ENCODE measurements at regions not wholly inside any gene's neighbourhood (a gene's known extent, or its start where the extent isn't known, plus 50 kb on each side); places are given as distances from the start of the nearest gene placed in this dataset.

DNA sequence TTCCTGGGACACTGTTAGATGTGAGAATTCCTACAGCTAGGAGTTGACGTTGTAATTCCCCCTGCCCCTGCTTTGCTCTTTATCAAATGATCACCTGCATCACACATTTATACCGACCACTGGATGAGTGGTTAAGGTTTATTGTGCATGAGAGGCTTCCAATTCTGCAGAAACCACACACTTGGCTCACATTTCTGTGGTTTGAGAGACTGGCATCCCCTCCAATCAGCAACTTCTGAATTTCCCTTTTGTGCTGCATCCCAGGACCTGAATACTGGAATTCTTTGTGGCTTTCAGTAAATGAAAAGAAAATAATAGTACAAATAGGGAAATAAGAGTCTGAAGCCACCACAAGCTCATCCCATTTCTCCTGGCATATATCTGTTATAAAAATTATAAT is 628.7 kb upstream of the PIK3C3 start:
- DNase-seq: no peak

DNA sequence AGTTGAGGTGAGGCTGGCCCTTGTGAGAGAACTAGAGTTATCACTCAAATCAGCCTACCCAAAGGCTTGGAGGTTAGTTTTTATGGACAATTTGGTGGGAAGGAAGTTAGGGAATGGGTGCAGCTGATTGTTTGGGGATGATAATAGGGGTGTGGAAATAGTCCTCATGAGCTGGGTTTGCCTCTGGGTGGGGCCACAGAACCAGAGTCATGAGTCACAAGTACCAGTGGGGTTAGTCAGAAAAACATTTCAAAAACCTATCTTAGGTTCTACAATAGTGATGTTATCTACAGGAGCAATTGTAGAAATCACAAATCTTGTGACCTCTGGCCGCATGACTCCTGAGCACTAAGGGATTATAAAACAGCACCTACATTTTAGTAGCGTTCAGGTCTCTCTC is 630.1 kb upstream of the PIK3C3 start:
- DNase-seq: no peak

DNA sequence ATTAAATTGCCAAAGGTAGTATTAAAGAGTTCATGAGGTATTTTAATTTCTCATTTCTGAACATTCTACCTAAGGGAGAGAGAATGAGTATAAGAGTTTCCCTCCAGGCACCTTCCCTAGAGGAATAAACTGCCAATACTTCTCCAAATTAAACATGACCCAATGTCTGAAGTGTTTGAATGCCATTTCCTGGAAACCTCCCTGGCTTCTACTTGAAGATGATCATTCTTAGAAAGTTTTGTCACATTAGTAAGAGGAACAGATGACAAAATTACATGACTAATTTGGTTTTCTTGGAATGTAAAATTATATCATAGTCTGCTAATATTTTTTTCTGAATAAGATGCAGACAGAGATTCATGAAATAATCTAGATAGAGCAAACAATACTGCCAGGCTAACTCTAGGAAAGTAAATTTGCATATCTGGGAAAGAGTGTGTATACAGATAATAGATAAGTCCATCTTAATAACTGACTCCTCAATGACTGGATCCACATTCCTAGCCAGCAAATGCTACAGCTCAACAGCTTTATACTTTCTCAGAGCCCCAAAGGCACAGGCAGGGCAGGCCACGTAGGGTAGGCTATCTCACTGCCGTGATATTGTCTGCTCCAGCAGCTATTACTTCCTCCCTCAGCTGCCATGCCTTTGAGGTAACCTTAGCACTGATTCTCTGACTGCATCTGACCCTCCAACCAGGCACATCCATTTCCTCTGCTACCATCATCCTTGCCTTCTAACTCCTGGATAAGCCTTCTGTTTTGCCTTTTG is 630.8 kb upstream of the PIK3C3 start:
- DNase-seq: no peak

DNA sequence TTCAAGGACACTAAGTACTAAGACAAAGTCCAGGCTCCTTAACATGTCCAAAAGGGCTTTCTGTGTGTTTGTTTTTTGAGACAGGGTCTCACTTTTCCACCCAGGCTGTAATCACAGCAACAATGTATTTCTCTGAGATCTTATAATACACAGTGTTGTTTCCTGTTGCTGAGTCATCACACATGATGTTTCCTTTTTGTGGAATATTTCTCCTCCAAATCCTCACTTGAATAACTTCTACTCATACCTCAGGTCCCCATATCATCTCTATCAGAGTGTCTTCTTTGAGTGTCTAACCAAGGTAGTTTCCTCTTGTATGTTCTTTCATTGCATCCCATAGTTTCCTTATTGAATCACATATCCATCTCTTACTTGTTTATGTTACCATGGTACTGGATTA is 632.0 kb upstream of the PIK3C3 start:
- no peak for DNase-seq

DNA sequence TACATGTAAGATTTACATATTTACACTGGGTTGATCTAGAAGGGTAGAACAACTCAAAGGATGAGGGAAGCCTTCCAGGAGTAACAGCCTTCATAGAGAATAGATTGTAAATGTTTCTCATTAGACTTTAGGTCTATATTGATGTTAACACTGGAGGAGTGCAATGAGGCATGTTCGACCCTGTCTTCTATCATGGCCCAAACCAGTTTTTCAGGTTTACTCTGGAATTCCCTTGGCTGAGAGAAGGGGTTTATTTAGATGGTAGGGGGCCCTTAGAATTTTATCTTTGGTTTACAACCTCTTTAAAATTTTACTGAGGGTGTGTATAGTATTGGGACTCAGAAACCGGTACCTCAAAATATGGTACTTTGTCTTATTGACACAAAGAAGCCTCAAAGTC is 634.9 kb upstream of the PIK3C3 start:
- DNase-seq: no peak

DNA sequence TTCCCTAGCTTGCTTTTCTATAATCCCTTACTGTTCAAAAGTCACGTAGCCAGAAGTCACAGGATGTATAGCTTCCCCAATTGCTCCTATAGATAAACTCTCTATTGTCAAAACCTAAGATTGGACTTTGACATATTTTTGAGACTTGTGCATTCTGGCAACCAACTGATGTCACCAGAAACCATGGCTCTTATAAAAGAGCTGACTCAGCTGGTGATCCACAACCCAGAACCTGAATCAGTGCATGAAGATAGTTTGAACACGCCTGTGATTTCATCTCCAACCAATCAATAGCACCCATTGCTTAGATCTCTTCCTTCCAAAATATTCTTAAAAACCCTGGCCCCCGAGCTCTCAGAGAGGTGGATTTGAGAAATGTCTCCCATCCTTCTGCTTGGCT is 639.9 kb upstream of the PIK3C3 start:
- no peak for DNase-seq

DNA sequence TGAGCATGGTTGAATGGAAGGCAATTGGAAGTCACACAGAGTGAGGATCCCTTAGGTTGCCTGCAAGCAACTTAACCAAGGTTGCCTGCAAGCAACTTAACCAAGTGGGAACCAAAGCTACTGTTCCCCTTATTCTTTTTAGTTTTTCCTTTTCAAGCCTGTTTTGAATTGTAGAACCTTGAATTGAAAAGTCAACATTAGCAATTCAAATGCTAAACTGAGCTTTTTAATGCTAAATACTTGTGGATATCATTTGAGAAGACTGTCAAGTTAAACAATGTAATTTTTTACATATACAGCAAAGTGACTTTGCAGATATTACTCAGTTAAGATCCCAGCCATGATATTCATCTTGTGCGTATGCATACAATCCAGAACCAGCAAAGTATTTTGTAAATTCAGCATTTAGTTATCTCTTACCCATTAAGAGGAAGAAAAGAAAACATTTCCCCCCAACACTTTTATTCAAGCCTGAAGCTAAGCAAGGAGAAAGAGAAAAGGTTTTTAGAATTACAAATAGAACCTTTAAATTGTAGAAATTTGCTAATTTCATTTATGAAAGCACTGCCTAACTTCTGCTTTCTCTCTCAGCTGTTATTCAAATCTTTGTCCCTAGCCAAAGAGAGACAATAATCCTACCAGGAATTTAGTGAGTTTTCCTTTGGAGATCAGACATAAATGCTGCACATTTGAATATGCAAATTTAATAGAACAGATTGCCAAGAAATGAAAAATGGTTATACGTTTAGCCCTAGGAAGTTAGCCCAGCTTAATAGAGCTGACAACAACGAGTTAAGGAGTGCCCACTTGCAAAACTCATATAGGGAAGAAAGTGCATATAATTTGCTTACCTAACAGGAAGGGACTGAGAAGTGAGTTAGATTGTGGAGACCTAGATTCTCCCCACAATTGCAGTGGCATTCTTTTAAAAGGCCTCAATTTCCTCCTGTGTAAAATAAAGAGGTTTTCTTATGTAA is 643.2 kb upstream of the PIK3C3 start:
- no peak for DNase-seq

DNA sequence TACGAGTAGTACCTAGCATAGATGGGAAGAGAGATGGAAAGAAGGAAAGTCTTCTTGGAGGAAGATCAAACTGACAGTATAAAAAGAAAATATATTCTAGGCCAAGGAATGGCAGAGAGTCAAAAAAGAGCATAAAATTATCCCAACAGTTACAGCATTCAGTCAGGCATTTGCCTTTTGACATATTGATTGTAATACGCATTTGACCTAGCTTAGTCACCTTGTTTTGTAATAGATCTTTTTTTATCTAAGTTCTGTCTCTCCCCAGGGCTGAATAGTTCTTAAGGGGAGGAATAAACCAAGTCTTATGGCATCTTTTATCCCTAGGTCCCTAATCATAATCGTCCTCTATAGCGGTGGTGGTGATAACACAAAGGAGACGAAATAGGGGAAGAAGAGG is 657.3 kb upstream of the PIK3C3 start:
- DNase-seq: no peak

DNA sequence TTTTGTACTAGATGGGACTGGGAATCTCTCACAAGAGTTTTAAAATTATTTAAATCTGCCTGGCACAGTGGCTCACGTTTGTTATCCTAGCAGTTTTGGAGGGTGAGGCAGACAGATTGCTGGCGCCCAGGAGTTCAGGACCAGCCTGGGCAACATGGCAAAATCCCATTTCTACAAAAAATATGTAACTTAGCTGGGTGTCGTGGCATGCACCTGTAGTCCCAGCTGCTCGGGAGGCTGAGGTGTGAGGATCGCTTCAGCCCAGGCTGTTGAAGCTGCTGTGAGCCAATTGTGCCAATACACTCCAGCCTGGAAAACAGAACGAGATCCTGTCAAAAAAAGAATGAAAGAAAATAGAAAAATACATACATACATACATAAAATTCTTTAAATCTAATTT is 685.7 kb upstream of the PIK3C3 start:
- DNase-seq: no peak

DNA sequence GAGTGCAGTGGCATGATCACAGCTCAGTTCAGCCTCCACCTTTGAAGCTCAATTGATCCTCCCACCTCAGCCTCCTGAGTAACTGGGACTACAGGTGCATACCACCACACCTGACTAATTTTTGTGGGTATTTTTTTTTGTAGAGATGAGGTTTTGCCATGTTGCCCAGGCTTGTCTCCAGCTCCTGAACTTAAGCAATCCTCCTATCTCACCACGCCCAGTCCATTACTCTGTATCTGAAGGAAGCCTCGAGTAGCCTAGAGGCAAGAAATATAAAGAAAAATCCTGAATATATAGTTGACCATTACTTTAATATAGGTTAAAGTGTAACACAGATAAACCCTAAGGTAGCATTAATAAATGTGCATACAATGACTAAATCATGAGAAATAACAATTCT is 686.8 kb upstream of the PIK3C3 start:
- DNase-seq: no peak

DNA sequence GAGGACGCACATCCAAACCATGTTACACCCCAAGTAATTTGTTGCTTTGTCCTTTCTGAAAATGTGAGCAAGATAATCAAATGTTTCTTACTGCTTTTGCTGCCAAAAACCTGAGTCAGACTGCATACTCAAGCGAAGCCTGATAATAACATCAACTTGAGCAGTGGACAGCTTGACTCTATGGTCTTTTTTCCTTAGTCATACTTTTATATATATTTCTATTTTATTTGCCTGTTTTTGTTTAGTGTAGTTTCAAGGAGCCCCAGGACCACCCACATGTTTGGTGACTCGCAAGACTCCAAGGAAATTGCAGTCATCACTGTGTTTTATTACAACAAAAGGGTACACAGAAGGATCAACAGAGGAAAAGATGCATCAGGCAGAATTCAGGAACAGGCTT is 688.4 kb upstream of the PIK3C3 start:
- DNase-seq: no peak

DNA sequence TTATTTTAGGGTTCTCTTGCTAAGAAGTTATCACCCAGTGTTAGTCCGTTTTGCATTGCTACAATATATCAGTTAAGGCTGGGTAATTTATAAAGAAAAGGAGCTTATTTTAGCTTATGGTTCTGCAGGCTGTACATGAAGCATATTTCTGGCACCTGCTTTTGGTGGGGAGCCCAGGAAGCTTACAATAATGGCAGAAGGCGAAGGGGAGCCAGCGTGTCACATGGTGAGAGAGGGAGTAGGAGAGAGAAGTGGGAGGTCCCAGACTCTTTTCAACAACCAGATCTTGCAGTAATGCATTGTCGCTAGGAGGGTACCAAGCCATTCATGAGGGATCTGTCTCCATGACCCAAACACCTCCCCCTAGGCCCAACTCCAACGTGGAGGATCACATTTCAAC is 688.8 kb upstream of the PIK3C3 start:
- DNase-seq: no peak

DNA sequence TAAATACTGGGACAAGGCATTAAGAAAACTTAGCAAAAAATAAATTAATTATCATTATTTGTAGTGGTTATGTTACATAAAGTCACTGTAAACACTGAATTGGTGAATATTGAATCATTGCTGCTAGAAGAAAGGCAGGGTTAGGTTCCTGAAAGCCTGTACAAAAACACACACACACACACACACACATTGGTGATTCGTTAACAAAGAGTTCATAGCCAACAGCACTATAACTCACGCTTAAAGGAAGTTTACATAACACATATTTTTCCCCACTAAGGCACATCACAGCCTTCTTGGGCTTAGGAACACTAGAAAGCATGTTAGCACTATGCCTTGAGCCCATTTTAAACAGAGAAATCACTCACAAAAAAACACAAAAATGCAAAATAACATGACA is 690.0 kb upstream of the PIK3C3 start:
- DNase-seq: no peak

DNA sequence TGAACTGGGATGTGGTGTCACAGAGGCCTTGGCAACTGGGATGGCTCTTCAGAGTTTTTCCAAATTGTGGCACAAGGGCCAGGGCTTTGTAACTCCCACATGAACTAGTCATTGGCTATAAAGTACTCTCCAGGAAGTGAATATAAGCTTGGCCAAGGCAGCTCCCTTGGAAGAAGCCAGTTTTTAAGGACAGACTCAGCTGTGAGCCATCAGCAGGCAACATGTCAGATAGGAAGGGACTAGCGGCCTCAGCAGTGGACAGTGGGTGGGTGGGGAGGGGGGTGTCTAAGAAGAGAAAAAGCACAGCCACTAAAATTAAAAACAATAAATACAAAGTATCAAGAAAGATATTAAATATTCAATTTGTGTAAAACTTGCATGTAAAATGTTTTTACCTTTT is 691.1 kb upstream of the PIK3C3 start:
- DNase-seq: no peak

DNA sequence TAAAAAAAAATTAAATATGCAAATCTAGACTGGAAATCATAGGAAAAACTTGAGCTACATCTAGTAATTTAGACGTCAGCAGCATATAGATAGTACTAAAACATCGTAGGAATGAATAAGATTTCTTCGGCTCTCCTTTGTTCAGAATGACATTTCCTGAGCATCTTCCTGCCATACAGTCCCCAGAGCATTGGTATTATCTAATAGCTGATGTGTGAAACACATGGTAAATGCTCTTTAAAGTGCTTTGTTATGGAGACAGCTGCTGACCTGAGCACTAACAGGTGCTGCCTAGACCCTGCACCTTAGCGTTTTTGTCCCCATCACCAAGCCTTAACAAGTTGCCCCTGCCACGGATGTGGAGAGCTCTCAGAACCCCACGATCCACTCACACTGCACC is 692.3 kb upstream of the PIK3C3 start:
- DNase-seq: no peak

DNA sequence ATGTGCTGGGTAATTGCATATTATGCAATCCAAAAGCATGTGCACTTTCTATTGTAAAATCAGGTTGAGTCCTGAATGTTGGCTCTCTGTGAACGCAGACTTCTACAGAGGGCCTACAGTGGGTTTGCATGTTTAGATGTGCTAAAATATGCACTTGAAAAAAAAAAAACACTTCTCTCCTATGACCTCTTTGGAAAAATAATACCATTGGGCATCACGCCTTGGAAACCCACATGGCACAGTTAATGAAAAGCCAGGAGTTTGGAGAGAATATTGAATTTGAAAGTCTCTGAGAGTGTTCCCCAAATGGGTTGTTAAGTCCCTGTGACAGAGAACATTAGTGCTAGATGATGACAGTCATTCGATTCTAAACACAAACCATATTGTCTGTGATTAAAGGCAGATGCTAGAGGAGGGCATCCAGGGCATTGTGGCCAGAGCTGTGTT is 710.4 kb upstream of the PIK3C3 start:
- no peak for DNase-seq

DNA sequence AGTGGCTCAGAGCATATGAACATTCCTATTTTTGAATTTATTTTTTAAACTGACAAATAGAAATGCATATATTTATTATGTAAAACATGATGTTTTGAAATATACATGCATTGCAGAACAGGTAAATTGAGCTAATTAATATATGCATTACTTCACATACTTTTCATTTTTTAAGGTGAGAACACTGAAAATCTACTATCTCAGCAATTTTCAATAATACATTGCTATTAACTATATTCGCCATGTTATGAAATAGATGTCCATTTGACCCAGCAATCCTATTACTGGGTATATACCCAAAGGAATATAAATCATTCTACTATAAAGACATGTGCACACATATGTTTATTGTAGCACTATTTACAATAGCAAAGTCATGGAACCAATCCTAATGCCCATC is 717.7 kb upstream of the PIK3C3 start:
- DNase-seq: no peak

DNA sequence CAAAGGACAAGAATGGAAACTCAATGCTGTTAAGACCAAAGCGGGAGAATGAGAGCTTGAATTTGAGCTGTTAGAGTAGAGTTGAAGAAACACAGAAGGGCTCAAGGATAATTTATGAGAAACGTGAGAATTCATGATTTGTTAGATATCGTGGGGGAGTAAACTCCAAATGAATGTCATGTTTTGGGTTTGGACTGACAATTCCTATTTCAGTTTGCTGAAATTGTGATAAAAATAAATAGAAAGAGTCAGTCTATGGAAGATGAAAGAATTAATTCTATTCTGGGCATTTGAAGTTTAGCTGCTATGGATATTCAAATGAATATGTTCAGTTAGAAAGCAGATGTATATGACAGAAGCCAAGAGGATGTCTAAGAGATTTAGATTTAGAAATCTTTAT is 723.4 kb upstream of the PIK3C3 start:
- no peak for DNase-seq

DNA sequence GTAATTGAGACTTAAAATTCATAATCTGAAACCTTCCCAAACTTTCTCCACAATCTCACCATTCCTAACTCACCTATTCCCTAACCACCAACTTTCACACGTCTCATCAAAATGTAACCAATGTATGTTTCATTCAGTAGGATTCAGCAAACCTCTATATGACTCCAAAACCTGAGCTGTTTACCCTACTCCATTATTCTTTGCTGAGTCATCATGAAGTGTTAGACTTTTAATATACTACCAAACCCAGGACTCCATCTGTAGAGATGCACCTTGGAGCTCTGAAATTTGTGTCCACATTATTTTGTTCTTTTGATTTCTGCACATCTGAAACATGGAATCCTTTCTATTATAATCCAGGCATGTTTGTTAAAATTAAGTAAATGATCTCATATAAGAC is 727.0 kb upstream of the PIK3C3 start:
- no peak for DNase-seq

DNA sequence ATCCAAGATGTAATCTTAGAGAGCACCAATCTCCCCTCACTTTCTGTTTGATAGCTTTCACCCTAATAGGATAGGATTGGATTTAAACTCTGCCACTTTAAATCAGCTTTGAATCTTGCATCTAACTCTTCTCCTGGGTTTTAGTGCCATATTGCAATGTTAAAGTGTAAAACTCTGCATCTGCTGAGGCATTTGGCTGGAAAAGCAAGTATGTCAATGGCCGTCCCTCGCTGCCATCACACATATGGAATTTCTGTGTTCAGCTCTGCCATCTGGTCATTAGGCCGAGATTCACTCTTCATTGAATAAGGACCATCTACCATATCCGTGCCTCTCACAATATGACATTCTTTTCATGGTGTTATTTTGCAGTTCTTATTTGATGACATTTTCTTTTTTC is 728.1 kb upstream of the PIK3C3 start:
- DNase-seq: no peak

DNA sequence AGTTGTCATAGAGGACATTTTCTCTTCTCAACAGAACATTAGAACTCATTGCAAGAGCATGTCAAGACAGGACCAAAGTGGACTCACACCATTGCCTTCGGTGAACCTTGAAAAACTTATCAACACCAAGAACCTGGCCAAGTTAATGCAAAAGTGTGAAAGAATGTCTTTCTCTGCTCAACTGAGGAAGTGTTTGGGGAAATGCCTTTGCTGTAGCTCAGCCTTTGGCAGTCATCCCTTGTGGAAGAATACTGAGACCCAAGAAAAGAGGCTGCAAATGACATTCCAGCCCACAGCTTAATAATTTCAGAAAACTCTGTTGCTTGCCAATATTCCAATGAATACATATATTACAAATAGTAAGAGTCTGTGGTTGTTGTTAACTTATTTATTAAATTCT is 728.8 kb upstream of the PIK3C3 start:
- DNase-seq: no peak

DNA sequence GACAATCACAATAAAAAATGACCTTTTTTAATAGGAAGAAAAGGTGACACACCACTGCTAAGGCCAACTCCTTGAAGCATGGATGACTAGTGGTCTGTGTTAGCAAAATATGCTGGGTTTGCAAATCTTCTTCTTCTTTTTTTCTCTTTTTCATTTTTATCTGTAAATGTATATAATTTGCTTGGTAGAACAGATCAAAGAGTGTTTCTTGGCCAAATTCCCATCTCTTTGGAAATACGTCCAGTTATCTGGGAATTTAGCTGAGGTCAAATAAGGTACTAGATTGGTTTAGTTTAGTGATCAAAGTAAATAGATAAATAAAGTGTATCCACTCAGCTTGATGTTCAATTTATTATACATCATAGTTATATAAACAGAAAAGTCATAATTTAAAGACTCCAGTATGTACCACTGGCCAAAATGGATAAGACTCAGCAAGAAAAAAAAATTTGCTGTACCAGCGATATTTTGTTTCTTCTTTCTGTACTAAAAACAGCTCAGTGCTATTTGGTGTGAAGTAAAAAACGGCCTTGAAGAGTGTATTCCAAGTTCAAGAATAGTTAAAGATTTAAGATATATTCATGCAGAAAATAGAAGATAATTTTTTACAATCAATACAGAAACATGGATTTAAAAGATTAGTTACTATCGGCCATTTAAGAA is 738.6 kb upstream of the PIK3C3 start:
- no peak for DNase-seq

DNA sequence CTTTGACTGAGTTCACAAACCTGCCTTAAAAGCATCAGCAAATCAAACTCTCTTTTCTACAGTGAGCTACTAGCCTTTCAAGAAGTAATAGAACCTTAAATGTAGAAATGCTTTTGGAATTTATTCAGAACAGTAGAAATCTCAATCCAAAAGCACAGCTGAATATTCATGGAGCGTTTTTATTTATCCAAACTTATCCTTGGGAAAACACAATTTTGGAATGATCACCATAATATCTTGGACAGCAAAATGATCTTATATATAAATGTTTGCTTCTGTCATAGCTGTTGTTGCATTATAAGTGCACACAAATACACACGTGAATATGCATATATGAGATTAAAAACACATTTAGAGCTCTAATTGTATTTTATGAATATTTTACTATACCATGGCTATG is 747.3 kb upstream of the PIK3C3 start:
- no peak for DNase-seq

DNA sequence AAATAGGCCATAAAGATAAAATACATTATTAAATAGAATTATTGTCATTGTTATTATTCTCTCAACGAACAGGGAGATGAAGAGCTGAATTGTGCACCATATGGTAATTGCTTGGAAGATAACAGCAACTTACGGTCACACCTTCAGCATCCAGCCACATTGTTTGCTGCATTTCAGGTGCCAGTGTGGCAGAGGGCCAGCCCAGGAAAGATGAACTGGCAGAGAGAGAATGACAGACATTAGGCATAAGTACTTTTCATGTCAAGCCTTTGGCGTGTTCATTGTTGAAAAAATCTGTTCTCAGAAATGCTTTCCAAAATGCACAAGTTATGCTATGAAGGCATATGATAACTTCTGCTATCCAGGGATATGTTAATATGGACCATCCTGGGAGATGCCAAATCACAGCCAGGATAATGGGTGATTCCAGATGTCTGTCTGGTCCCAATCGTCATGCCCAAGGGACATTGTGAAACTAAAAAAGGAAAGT is 748.6 kb upstream of the PIK3C3 start:
- DNase-seq: no peak
